ENCODE measurements at regions not wholly inside any gene's neighbourhood (a gene's known extent, or its start where the extent isn't known, plus 50 kb on each side); places are given as distances from the start of the nearest gene placed in this dataset.

- 70 to 71% methylated on average over 1 of the region's 1 CpG for WGBS, 2 donors
- no peak for TF ChIP-seq CTCF (IDR thresholded peaks at IDR 0.05)
Measured at GRCh38 chr7:113649556-113649955, 269.3 kb downstream of the PPP1R3A start.

GRCh38 chr7:113639221-113639620 lies 279.6 kb downstream of the PPP1R3A start:
- intact Hi-C loops (cut with DNase I): no loop called here
- Histone ChIP-seq H3K4me3 (no peak overlapping the region), H3K9me3 (no peaks in the 10 kb centered on the region), H3K4me1 (no peaks in the 10 kb centered on the region), H3K27me3 (no peaks in the 10 kb centered on the region), H3K27ac (no peak overlapping the region), H3K36me3 (no peaks in the 10 kb centered on the region)
- 51 to 75% methylated on average over 1 of the region's 1 CpG for WGBS, 2 donors
- TF ChIP-seq CTCF (IDR thresholded peaks at IDR 0.05): no peak
- ATAC-seq (no peak), DNase-seq (no peak)

More at GRCh38 chr7:113649556-113649955, 269.3 kb downstream of the PPP1R3A start:
- Histone ChIP-seq H3K4me1 (no peaks in the 10 kb centered on the region), H3K4me3 (no peak overlapping the region), H3K36me3 (no peaks in the 10 kb centered on the region), H3K27ac (no peak overlapping the region), H3K9me3 (no peaks in the 10 kb centered on the region), H3K27me3 (no peaks in the 10 kb centered on the region)
- ATAC-seq: no peak
- no peak for DNase-seq
- intact Hi-C loops (cut with DNase I): no loop called here

GRCh38 chr7:113636727-113637421 lies 281.9 kb downstream of the PPP1R3A start:
- intact Hi-C loops (cut with DNase I): no loop called here
- ATAC-seq: no peak

GRCh38 chr7:113635492-113635891 lies 283.3 kb downstream of the PPP1R3A start:
- H3K36me3 ChIP-seq: no peaks in the 10 kb centered on the region
- no peak for ATAC-seq
- no peaks in the 10 kb centered on the region for H3K9me3 ChIP-seq
- no peaks in the 10 kb centered on the region for H3K27me3 ChIP-seq
- H3K4me1 ChIP-seq: no peaks in the 10 kb centered on the region
- TF ChIP-seq CTCF (IDR thresholded peaks at IDR 0.05): no peak
- DNase-seq: no peak
- no peak overlapping the region for H3K4me3 ChIP-seq
- intact Hi-C loops (cut with DNase I): no loop called here
- no peak overlapping the region for H3K27ac ChIP-seq

More at GRCh38 chr7:113636727-113637421, 281.9 kb downstream of the PPP1R3A start:
- Histone ChIP-seq H3K4me3 (no peak overlapping the region), H3K27ac (no peak overlapping the region), H3K36me3 (no peaks in the 10 kb centered on the region), H3K27me3 (no peaks in the 10 kb centered on the region), H3K4me1 (no peaks in the 10 kb centered on the region), H3K9me3 (no peaks in the 10 kb centered on the region)
- WGBS, 2 donors: 74 to 76% methylated on average over 5 of the region's 5 CpGs
- DNase-seq: no peak
- no peak for TF ChIP-seq CTCF (IDR thresholded peaks at IDR 0.05)
